HUES64 (cell line): ENCODE measurements at regions not wholly inside any gene's neighbourhood (a gene's known extent, or its start where the extent isn't known, plus 50 kb on each side); places are given as distances from the start of the nearest gene placed in this dataset.

Experiments
- H3K27ac ChIP-seq: 2 replicates; pipeline ENCODE4 v1.7.0; 2013; ENCODE audit warnings: low read depth, low read length, inconsistent platforms
- H3K27me3 ChIP-seq: 2 replicates; pipeline ENCODE4 v1.6.1; 2013; ENCODE audit warnings: mild to moderate bottlenecking, low read length; ENCODE audit not compliant: insufficient read depth
- H3K36me3 ChIP-seq: 2 replicates; pipeline ENCODE4 v1.6.1; 2013; ENCODE audit warnings: mild to moderate bottlenecking, low read length; ENCODE audit not compliant: insufficient read depth
- H3K4me1 ChIP-seq: 2 replicates; pipeline ENCODE4 v1.6.1; 2013; ENCODE audit warnings: mild to moderate bottlenecking, low read length, moderate library complexity; ENCODE audit not compliant: insufficient read depth
- H3K4me3 ChIP-seq: 2 replicates; pipeline ENCODE4 v1.5.1; 2013; ENCODE audit warnings: mild to moderate bottlenecking, low read length, moderate library complexity
- H3K9ac ChIP-seq: 2 replicates; pipeline ENCODE4 v1.6.1; 2013; ENCODE audit warnings: mild to moderate bottlenecking, low read depth, low read length
- H3K9me3 ChIP-seq: 2 replicates; pipeline ENCODE4 v1.6.1; 2013; ENCODE audit warnings: low read depth, low read length; ENCODE audit not compliant: insufficient read depth
- WGBS: fragments of 150-250, 120-280 bp; methylation state at CpG from one replicate; pipeline ENCODE4 v1.1.7; 2013; ENCODE audit warnings: missing lambda C conversion rate; 5-methylcytosine and 5-hydroxymethylcytosine counted together

- H3K4me1 ChIP-seq, result no peaks in the 10 kb centered on the region
- H3K9ac ChIP-seq, result no peak overlapping the region
- no peaks in the 10 kb centered on the region for H3K9me3 ChIP-seq
- 89% methylated on average over 16 of the region's 16 CpGs for WGBS
- H3K27me3 ChIP-seq, result no peaks in the 10 kb centered on the region
- no peak overlapping the region for H3K27ac ChIP-seq
- H3K4me3 ChIP-seq, result no peak overlapping the region
- H3K36me3 ChIP-seq, result no peaks in the 10 kb centered on the region
Observed at GRCh38 chr11:22491555-22492225, 133.9 kb downstream of the FANCF start.

GRCh38 chr11:22479971-22480720 lies 142.0 kb downstream of the SLC17A6 start:
- Histone ChIP-seq H3K27me3 (no peaks in the 10 kb centered on the region), H3K9me3 (no peaks in the 10 kb centered on the region), H3K36me3 (no peaks in the 10 kb centered on the region), H3K4me3 (no peak overlapping the region), H3K4me1 (no peaks in the 10 kb centered on the region), H3K27ac (no peak overlapping the region), H3K9ac (no peak overlapping the region)
- 92% methylated on average over 4 of the region's 4 CpGs for WGBS

- no peaks in the 10 kb centered on the region for H3K27me3 ChIP-seq
- WGBS, result 97% methylated on average over 1 of the region's 1 CpG
- no peak overlapping the region for H3K9ac ChIP-seq
- no peak overlapping the region for H3K4me3 ChIP-seq
- no peaks in the 10 kb centered on the region for H3K9me3 ChIP-seq
- no peak overlapping the region for H3K27ac ChIP-seq
- no peaks in the 10 kb centered on the region for H3K36me3 ChIP-seq
- no peaks in the 10 kb centered on the region for H3K4me1 ChIP-seq
Observed at GRCh38 chr11:22479208-22479607, 141.0 kb downstream of the SLC17A6 start.

- no peaks in the 10 kb centered on the region for H3K27me3 ChIP-seq
- H3K9ac ChIP-seq, result no peak overlapping the region
- no peak overlapping the region for H3K4me3 ChIP-seq
- WGBS, result no CpG with 5 or more reads among the region's 1 CpG
- H3K9me3 ChIP-seq, result no peaks in the 10 kb centered on the region
- H3K36me3 ChIP-seq, result no peaks in the 10 kb centered on the region
- H3K27ac ChIP-seq, result no peak overlapping the region
- no peaks in the 10 kb centered on the region for H3K4me1 ChIP-seq
Observed at GRCh38 chr11:22478169-22478568, 140.0 kb downstream of the SLC17A6 start.

- Histone ChIP-seq H3K9ac (no peak overlapping the region), H3K27me3 (no peaks in the 10 kb centered on the region), H3K4me3 (no peak overlapping the region), H3K36me3 (no peaks in the 10 kb centered on the region), H3K27ac (no peak overlapping the region), H3K9me3 (no peaks in the 10 kb centered on the region), H3K4me1 (no peaks in the 10 kb centered on the region)
Observed at GRCh38 chr11:22477312-22477711, 139.1 kb downstream of the SLC17A6 start.

GRCh38 chr11:22476589-22476988 lies 138.4 kb downstream of the SLC17A6 start:
- no peak overlapping the region for H3K4me3 ChIP-seq
- no peaks in the 10 kb centered on the region for H3K4me1 ChIP-seq
- no peak overlapping the region for H3K27ac ChIP-seq
- H3K9ac ChIP-seq, result no peak overlapping the region
- no peaks in the 10 kb centered on the region for H3K36me3 ChIP-seq
- H3K9me3 ChIP-seq, result no peaks in the 10 kb centered on the region
- H3K27me3 ChIP-seq, result no peaks in the 10 kb centered on the region
- WGBS, result 90% methylated on average over 1 of the region's 3 CpGs

GRCh38 chr11:22474616-22475015 lies 136.4 kb downstream of the SLC17A6 start:
- Histone ChIP-seq H3K27ac (no peak overlapping the region), H3K9ac (no peak overlapping the region), H3K27me3 (no peaks in the 10 kb centered on the region), H3K4me3 (no peak overlapping the region), H3K9me3 (no peaks in the 10 kb centered on the region), H3K36me3 (no peaks in the 10 kb centered on the region), H3K4me1 (no peaks in the 10 kb centered on the region)
- 85% methylated on average over 3 of the region's 4 CpGs for WGBS

GRCh38 chr11:22473586-22473985 lies 135.4 kb downstream of the SLC17A6 start:
- Histone ChIP-seq H3K27me3 (no peaks in the 10 kb centered on the region), H3K9me3 (no peaks in the 10 kb centered on the region), H3K27ac (no peak overlapping the region), H3K4me3 (no peak overlapping the region), H3K36me3 (no peaks in the 10 kb centered on the region), H3K4me1 (no peaks in the 10 kb centered on the region), H3K9ac (no peak overlapping the region)
- WGBS, result 89% methylated on average over 1 of the region's 1 CpG

- no peak overlapping the region for H3K9ac ChIP-seq
- H3K4me1 ChIP-seq, result no peaks in the 10 kb centered on the region
- no peaks in the 10 kb centered on the region for H3K27me3 ChIP-seq
- H3K27ac ChIP-seq, result no peak overlapping the region
- no peaks in the 10 kb centered on the region for H3K9me3 ChIP-seq
- H3K4me3 ChIP-seq, result no peak overlapping the region
- 90% methylated on average over 6 of the region's 7 CpGs for WGBS
- no peaks in the 10 kb centered on the region for H3K36me3 ChIP-seq
Observed at GRCh38 chr11:22472306-22472705, 134.1 kb downstream of the SLC17A6 start.

GRCh38 chr11:22471385-22471784 lies 133.2 kb downstream of the SLC17A6 start:
- no peaks in the 10 kb centered on the region for H3K9me3 ChIP-seq
- no peak overlapping the region for H3K4me3 ChIP-seq
- no peak overlapping the region for H3K9ac ChIP-seq
- no peaks in the 10 kb centered on the region for H3K4me1 ChIP-seq
- 94% methylated on average over 2 of the region's 2 CpGs for WGBS
- H3K36me3 ChIP-seq, result no peaks in the 10 kb centered on the region
- no peak overlapping the region for H3K27ac ChIP-seq
- no peaks in the 10 kb centered on the region for H3K27me3 ChIP-seq

- H3K9ac ChIP-seq, result no peak overlapping the region
- H3K9me3 ChIP-seq, result no peaks in the 10 kb centered on the region
- 95% methylated on average over 2 of the region's 2 CpGs for WGBS
- H3K36me3 ChIP-seq, result no peaks in the 10 kb centered on the region
- H3K27me3 ChIP-seq, result no peaks in the 10 kb centered on the region
- no peaks in the 10 kb centered on the region for H3K4me1 ChIP-seq
- H3K4me3 ChIP-seq, result no peak overlapping the region
- no peak overlapping the region for H3K27ac ChIP-seq
Observed at GRCh38 chr11:22467741-22468140, 129.6 kb downstream of the SLC17A6 start.
